Nephron (organoid): ENCODE measurements at regions not wholly inside any gene's neighbourhood (a gene's known extent, or its start where the extent isn't known, plus 50 kb on each side); places are given as distances from the start of the nearest gene placed in this dataset.
A peak's percentile ranks its signal among the peaks of the same experiment; 100 is the strongest.

ENCODE experiments used
- H3K27ac Mint-ChIP-seq, 3 experiments: 2 replicates each; pipeline ENCODE4 v1.8.0; 2020; ENCODE audit warnings: mixed read lengths in 3 of 3, mild to moderate bottlenecking in 2 of 3, moderate library complexity in 1 of 3
- H3K27me3 Mint-ChIP-seq: 2 replicates; pipeline ENCODE4 v1.8.0; 2021; ENCODE audit warnings: low read depth, mild to moderate bottlenecking, moderate library complexity, mixed read lengths
- H3K36me3 Mint-ChIP-seq: 2 replicates; pipeline ENCODE4 v1.8.0; 2020; ENCODE audit warnings: low read depth, mixed read lengths
- H3K4me1 Mint-ChIP-seq: 2 replicates; pipeline ENCODE4 v1.8.0; 2020; ENCODE audit warnings: mixed read lengths
- H3K4me3 Mint-ChIP-seq, 3 experiments: 2 replicates each; pipeline ENCODE4 v1.8.0; 2020; ENCODE audit warnings: mild to moderate bottlenecking in 3 of 3, mixed read lengths in 3 of 3, moderate library complexity in 2 of 3
- H3K9me3 Mint-ChIP-seq: 2 replicates; pipeline ENCODE4 v1.8.0; 2020; ENCODE audit warnings: mixed read lengths
- TF ChIP-seq, protein P1 (sequence below), 3 experiments: fragments of 200-600 bp; sonication (generic); IDR thresholded peaks; one replicate each; pipeline ENCODE4 v1.5.0; 2021; ENCODE audit warnings: antibody characterized with exemption in 3 of 3; ENCODE audit not compliant: unreplicated experiment in 3 of 3

DNA sequence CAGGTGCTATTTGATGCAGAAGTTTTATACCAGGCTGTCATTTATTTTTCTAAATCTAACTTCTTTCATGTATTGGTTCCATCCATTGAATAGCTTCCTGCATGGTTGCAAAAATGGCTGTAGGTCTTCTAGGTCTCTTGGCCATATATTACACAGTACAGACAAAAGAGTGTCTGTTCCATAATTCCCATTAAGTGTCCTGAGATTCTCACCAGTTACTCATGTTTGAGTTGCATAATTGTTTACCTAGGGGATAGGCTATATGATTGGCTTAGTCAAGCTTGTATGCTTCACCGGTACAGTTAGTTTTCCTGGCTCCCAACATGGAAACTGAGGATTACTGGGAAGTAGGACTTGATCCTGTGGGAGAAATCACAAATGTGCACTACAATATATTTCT lies 399.4 kb upstream of the NUDT12 start:
- peaks cover 4% of the 10 kb centered on the region for H3K27me3 Mint-ChIP-seq
- H3K4me3 Mint-ChIP-seq, result no peak overlapping the region
- H3K9me3 Mint-ChIP-seq, result peaks cover 19% of the 10 kb centered on the region
- no peak overlapping the region for H3K27ac Mint-ChIP-seq
- H3K36me3 Mint-ChIP-seq, result no peaks in the 10 kb centered on the region
- H3K4me1 Mint-ChIP-seq, result no peaks in the 10 kb centered on the region
- TF ChIP-seq, protein P1, sequence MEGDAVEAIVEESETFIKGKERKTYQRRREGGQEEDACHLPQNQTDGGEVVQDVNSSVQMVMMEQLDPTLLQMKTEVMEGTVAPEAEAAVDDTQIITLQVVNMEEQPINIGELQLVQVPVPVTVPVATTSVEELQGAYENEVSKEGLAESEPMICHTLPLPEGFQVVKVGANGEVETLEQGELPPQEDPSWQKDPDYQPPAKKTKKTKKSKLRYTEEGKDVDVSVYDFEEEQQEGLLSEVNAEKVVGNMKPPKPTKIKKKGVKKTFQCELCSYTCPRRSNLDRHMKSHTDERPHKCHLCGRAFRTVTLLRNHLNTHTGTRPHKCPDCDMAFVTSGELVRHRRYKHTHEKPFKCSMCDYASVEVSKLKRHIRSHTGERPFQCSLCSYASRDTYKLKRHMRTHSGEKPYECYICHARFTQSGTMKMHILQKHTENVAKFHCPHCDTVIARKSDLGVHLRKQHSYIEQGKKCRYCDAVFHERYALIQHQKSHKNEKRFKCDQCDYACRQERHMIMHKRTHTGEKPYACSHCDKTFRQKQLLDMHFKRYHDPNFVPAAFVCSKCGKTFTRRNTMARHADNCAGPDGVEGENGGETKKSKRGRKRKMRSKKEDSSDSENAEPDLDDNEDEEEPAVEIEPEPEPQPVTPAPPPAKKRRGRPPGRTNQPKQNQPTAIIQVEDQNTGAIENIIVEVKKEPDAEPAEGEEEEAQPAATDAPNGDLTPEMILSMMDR (IDR thresholded peaks at IDR 0.05; ENCODE audit: unreplicated experiment in 3 of 3), result no peak

DNA sequence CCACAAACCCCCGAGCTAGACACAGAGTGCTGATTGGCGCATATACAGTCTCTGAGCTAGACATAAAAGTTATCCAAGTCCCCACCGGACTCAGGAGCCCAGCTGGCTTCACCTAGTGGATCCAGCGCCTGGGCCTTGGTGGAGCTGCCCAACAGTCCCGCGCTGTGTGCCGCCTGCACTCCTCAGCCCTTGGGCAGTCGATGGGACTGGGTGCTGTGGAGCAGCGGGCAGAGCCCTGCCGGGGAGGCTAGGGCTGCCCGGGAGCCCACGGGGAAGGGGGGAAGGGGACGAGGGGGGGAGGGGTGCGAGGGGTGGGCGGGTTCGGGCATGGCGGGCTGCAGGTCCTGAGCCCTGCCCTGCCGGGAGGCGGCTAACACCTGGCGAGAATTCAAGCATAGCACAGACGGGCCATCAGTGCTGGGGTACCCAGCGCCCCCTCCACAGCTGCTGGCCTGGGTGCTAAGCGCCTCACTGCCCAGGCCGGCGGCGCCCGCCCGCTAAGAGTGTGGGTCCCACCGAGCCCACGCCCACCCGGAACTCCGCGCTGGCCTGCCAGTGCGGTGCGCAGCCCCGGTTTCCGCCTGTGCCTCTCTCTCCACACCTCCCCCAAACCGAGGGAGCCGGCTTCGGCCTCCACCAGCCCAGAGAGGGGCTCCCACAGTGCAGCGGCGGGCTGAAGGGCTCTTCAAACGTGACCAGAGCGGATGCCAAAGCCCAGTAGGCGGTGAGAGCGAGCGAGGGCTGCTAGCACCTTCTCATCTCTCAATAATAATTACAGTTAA lies 391.2 kb upstream of the NUDT12 start:
- Mint-ChIP-seq H3K27ac (no peak overlapping the region), H3K4me1 (no peaks in the 10 kb centered on the region), H3K4me3 (no peak overlapping the region), H3K27me3 (no peaks in the 10 kb centered on the region), H3K9me3 (peaks cover 5% of the 10 kb centered on the region), H3K36me3 (no peaks in the 10 kb centered on the region)
- TF ChIP-seq, protein P1 (IDR thresholded peaks at IDR 0.05; ENCODE audit: unreplicated experiment in 3 of 3), result no peak

DNA sequence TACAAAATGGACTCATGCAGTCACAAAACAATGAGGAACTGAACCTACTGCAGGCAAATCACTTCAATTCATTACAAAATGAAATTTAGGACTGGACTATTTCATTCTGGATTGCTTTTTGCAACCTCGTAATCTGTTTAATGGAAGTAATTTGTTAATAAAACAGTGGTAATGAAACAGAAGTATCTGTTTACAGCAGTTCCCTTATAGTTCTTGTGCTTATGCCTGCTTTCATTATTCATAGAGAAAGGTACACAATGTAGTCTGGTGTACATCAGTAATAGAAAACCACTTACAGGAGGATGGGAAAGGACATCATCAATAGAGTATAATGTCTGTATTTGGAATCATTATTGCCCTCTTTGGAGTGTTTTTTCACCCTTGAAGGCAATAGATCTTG lies 389.2 kb upstream of the NUDT12 start:
- H3K27ac Mint-ChIP-seq, result no peak overlapping the region
- no peaks in the 10 kb centered on the region for H3K36me3 Mint-ChIP-seq
- H3K4me3 Mint-ChIP-seq, result no peak overlapping the region
- H3K27me3 Mint-ChIP-seq, result no peaks in the 10 kb centered on the region
- TF ChIP-seq, protein P1 (IDR thresholded peaks at IDR 0.05; ENCODE audit: unreplicated experiment in 3 of 3), result no peak
- no peaks in the 10 kb centered on the region for H3K4me1 Mint-ChIP-seq
- H3K9me3 Mint-ChIP-seq, result peaks cover 2% of the 10 kb centered on the region

DNA sequence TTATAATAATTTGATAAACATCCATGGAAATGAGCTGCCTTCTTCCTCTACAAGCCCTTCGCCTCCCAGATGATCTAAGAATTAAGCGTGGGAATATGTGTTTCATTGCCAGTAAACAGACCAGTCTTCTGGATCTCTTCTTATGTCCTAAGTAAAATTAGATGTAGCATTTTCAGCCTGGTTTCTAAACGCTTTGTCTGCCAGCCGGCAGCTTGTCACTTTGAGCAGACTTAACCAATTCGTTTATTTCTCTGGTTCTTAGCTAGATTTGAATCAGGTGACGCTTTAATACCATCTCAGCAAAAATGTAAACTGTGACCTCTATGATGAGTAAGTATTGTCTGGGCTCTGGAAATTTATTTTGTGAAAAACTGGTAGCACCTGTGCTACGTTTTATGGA lies 380.6 kb upstream of the NUDT12 start:
- Mint-ChIP-seq H3K4me1 (peaks cover 6% of the 10 kb centered on the region), H3K9me3 (no peaks in the 10 kb centered on the region), H3K27ac (no peak overlapping the region), H3K36me3 (no peaks in the 10 kb centered on the region), H3K4me3 (no peak overlapping the region), H3K27me3 (no peaks in the 10 kb centered on the region)
- TF ChIP-seq, protein P1 (IDR thresholded peaks at IDR 0.05; ENCODE audit: unreplicated experiment in 3 of 3), result no peak

DNA sequence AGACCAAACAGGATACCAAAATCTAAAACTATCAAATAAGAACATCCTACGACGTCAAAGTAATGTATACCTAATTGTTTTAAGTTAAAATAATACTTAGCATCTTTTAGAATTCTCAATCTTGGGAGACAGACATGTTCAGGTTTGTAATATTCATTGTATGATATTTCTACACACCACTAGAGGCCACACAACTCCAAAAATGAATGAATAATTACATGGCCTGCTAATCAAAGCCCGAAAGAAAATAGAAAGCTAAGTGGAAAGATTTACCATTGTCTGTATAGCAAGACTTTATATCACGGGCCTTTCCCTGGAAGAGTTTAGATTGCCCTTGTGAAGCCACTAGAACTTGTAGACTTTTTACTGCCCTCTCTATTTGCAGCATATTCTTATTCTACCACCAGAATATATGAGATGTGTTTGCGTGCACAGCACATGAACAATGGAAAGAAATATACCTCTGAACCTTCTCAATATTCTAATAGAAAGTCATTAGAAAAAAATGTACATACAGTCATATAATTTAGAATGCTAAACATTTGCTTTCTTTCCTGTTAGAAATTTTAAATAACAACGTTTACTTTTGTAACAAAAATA lies 380.1 kb upstream of the NUDT12 start:
- H3K27ac Mint-ChIP-seq, result peak overlapping the region in 1 of 3 experiments; percentile 5
- H3K4me1 Mint-ChIP-seq, result peaks cover 8% of the 10 kb centered on the region
- TF ChIP-seq, protein P1 (IDR thresholded peaks at IDR 0.05; ENCODE audit: unreplicated experiment in 3 of 3), result peak in 2 of 3 experiments; percentile 28 to 29
- H3K4me3 Mint-ChIP-seq, result no peak overlapping the region
- H3K36me3 Mint-ChIP-seq, result no peaks in the 10 kb centered on the region
- no peaks in the 10 kb centered on the region for H3K9me3 Mint-ChIP-seq
- H3K27me3 Mint-ChIP-seq, result no peaks in the 10 kb centered on the region

DNA sequence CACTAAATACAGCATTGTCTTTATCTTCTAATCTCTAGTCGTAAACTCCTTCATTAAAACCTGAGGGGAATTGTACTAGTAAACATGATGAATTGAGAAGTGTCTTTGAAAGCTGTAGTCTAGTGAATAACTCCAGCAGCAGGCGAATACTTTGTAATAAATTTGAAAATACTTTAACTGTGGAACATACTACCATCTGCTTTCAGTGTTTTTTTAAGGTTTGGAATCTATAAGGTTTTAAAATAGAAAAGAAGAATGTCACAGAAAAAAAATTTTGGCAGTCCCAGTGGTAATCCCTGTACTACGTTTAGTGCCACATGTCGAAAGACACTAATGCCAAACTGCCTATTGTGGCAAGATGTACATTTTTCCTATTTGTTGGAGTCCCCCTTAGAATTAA lies 379.0 kb upstream of the NUDT12 start:
- H3K4me1 Mint-ChIP-seq, result peaks cover 8% of the 10 kb centered on the region
- no peaks in the 10 kb centered on the region for H3K27me3 Mint-ChIP-seq
- TF ChIP-seq, protein P1 (IDR thresholded peaks at IDR 0.05; ENCODE audit: unreplicated experiment in 3 of 3), result no peak
- no peak overlapping the region for H3K4me3 Mint-ChIP-seq
- H3K27ac Mint-ChIP-seq, result no peak overlapping the region
- H3K9me3 Mint-ChIP-seq, result no peaks in the 10 kb centered on the region
- H3K36me3 Mint-ChIP-seq, result no peaks in the 10 kb centered on the region
